Fibroblast of skin of left quadriceps (primary cell): ENCODE measurements at regions not wholly inside any gene's neighbourhood (a gene's known extent, or its start where the extent isn't known, plus 50 kb on each side); places are given as distances from the start of the nearest gene placed in this dataset.
"Not testable (repeated sequence)": the region's sequence is repeated elsewhere in the genome, so short reads cannot be mapped to it uniquely, and the experiment has no call there.

Experiments used
- DNase-seq, 2 experiments: peaks; one replicate each; pipeline ENCODE4 v3.0.0-alpha.2; 2013; ENCODE audit warnings: low read depth in 2 of 2

DNA sequence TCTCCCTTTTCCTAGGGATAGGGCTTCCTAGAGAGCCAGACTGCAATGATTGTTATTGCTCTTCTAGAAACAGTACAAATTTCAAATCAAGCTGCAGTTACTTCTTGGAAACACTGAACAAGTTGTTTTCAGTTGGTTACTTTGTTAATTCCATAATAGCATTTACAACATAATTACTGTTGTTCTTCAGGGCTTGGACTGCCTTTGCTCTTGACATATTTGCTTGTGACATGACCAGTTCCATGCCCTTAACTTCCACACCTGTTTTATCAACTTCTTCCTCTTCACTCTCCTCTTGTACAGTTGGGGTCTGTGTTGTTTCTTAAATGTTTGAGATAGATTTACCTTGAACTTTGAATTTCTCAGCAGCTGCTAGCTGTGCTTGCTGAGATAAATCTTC is 104.4 kb downstream of the SEC23IP start:
- DNase-seq, result no peak

DNA sequence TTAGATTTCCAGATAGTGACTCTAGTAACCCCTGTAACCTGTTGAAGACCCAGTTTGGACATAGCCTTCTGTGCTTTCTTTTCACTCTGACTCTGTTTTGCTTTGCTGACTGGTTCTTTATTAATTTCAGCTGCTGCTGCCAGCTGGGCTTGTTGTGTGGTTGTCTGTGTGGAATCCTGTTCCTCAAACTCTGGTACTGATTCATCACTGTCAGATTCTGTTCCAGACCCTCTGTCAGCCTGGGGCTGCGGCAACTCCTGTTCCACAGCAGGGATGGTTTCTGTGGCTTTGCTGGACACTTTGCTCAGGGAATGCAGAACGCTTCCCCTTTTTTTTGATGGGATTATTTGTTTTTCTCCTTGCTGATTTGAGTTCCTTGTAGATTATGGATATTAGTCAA is 104.9 kb downstream of the SEC23IP start:
- no peak for DNase-seq

DNA sequence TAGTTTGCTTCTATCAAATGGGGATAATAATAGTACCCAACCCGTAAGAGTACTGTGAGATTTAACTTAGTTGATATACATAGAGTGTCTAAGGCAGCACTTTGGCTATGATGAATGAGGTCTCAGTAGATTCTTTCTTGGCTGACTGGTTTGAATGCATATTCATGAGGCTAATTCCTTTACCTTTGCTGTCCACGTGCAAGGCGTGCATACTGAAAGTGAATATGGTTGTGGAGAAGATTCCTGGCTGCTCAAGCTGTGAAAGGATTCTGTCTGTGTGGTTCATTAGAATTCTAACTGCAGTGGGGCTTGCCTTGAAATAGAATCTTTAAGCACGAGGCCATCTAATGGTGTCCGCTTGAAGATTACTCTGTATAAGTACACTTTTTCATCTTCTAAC is 110.3 kb downstream of the SEC23IP start:
- no peak for DNase-seq

DNA sequence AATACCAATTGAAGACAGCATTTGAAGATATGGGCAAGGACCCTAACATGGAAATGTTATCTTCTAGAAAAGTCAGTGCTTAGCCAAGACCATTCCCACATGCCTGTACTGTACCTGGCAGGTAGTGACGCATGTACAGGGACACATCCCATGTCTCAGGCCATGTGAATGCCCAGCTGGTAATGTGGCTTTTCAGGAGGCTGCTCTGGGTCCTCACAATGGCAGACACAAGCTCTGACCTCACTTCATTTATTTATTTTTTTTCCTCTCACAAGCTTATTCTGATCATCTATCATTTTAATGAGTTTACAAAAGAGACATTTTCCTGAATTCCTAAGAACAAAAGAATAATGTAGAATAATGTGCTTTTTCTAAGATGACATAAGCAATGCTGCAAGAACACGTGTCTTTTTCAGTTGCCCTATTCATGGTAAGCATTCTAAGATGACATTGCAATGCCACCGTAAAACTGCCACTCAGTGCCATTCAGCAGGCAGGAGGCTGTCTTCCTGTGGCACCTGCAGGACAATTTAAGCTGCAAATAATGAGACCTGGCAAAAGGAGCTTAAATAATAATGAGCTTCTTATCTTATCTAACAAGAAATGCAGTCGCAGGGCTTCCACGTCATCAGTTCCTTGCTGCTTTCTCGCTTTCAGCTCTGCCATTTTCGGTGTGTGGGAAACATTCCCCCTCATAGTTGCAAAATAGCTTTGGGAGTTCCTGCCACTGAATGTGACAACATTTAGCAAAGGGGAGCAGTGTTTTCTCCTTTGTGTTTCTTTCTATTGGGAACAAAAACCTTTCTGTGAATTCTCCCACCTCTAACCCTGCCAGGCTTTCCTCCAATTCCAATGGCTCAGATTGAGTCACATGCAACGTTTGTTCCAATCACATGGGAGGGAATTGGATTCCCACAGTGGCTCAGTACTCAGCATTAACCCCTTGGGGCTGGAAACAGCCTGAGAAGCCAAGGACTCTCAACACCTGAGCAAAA is 113.0 kb downstream of the SEC23IP start:
- DNase-seq, result no peak

DNA sequence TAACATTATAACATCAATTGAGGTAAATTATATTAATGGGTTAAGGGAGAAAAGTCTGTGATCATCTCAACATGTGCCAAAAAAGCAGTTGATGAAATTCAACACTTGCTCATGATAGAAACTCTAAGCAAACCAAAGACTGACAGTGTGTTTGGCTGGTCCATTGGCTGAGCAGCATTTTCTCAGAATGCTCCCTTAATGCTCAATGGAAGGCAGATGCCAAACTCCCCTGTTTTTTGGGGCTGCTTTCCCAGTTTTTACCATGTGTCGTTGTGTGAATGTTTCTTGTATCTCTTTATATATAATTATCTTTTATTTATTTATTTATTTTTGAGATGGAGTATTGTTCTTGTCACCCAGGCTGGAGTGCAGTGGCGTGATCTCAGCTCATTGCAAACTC is 114.7 kb downstream of the SEC23IP start:
- no peak for DNase-seq

DNA sequence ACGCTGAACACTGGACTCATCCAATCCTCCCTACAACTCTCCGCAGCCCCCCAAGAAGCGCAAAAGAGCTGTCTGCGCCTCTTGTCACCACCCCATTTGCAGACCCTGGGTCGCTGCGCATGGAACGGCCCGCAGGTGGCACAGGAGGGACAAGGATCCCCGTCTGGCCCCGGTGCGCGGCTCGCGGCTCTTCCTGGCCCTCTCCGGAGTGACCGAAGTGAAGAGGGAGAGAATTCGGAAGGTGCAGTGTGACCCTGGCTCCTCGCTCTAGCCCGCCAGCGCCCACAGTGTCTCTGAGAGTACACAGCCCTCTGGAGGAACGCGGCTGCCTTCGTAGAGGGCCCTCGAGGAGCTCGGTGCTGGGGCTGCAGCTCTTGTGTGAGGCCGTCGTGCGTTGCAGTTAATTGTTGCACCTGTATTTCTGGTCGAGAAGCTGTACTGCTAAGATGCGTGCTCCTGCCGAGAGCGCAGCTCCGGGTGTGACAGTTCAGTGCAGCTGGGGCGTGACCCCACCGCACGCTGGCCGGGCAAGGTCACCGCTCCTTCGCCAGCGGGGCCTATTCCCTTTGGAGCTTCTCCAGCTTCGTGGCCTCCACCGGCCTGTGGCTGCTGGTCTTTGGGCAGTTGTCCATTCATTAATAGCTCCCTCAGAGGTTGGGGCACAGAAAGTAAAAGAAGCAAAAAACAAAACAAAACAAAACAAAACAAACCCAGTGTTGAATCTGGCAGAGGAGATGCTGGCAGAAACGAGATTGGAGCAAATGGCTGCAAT is 119.0 kb downstream of the SEC23IP start:
- no peak for DNase-seq

DNA sequence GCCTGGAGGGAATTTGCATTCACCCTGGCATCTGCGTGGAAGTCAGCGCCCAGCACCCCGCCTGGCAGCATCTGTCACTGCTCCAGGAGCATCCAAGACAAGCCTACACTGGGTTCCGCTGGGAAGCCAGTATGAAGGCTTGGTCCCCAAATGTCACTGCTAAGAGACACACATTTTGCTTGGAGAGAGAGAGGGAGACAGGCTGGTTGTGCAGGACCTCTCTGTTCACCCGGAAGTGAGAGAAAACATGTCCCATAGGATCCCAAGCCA is 119.5 kb downstream of the SEC23IP start:
- DNase-seq, result no peak

DNA sequence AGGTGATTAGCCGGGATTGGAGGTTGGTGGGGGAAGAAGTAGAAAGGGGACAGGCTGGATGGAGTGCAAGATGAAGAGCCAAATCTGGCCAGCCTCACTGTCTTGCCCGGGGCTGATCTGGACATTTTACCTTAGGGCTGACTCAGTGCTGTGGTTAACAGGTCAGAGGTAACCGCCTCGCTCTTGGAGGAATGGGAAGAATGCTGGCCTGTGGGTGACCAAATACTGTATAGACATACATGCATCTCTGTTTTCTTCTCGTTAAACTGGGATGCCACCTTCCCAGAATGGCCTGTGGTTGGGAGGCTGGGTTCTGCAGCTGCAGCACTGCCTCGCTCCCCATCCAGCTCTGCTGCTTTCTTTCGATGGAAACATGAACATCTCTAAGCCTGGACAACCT is 120.0 kb downstream of the SEC23IP start:
- no peak for DNase-seq

DNA sequence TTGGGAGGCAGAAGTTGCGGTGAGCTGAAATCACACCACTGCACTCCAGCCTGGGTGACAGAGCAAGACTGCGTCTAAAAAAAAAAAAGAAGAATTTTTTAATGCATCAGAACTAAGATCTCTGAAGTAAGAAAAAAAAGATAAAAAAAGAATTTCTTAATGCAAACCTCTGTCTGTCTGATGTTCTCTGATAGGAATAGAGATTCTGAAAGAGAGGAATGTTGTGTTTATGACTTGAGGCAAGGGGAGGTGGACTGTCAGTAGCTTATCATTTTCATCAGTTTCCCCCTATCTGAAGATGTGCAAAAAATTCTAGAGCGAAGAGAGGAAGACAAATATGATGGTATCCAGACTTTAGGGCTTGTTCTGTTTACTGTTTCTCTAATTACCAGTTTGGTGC is 121.5 kb downstream of the SEC23IP start:
- no peak for DNase-seq

DNA sequence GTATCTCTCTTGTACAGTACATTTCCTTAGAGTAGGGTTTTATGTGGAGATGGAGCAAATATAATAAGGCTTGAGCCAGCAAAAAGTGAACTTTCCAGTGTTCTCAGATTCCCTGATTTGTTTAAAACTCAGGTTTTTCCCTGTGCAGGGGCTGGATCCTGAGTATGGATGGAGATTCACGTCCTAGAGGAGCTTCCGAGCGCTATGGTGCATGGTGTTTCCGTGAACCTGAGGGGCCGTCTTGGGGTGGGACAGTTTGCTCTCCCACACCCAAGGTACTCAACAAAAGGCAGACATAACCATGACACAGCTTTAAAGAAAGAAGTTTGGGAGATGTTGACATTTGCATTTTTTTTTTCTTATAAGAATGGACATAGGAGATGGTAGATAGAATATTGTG is 122.5 kb downstream of the SEC23IP start:
- DNase-seq, result no peak

DNA sequence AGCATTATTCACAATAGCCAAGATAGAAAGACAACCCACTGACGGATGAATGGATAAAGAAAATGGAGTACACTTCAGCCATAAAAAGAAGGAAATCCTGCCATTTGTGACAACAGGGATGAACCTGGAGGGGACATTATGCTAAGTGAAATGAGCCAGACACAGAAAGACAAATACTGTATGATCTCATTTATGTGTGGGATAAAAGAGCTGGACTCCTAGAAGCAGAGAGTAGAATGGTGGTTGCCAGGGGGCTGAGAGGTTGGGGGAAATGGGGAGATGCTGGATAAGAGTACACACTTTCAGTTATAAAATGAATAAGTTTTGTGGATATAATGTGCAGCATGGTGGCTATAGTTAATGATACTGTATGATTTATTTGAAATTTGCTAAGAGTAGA is 124.4 kb downstream of the SEC23IP start:
- DNase-seq, result no peak

DNA sequence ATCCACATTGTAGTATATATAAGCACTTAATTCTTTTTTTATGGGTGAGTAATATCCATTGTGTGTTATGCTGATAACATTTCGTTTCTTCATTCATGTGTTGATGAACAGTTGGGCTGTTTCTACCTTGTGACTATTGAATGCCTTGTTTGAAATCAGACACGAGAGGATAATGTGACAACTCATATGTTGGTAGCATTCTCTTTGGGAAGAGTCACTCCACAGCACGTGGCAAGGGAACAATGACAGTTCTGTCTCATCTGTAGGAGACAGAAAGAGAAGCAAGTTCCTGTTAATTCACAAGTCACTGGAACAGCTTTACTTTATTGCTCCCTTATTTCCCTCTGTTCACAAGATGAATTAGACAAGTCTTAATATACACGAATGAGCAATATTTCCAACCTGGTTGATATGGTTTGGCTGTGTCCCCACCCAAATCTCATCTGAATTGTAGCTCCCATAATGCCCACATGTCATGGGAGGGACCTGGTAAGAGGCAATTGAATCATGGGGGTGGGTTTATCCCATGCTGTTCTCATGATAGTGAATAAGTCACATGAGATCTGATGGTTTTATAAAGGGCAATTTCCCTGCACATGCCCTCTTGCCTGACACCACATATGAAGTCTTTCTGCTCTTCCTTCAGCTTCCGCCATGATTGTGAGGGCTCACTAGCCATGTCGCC is 125.3 kb downstream of the SEC23IP start:
- DNase-seq, result no peak

DNA sequence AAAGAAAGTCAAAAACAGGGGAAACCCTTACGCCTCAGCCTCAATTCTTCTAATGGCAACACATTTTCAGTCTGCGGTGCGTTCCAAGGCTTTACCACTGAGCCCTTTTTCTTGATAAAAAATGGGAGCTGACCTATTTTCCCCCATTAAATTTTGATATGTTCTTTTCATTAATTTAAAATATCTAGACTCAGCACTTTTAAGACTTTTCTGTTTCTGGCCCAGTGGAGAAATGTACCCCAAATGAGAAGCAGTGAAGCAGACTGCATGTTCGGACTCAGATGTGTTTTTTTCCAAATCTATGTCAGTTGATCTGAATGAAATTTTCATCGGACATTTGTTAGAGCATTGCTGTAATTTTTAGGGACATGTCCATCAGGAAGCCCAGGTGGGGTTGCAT is 126.2 kb downstream of the SEC23IP start:
- DNase-seq, result no peak

DNA sequence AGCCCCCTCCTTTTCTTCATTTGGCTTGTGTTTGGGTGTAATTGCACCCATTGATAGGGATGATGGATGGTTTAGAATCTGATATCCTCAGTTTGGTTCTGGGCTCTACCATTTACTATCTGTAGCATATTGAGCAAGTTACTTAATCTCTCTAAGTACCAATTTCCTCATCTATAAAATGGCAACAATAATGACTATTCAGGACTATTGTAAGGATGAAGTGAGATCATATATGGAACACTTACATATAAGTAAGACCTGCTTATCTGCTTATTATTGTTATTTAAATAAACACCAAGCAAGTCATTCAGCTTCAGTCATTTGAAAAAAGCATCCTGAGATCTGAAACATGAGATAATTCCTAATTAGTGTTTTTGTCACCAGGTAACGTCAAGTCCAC is 127.0 kb downstream of the SEC23IP start:
- no peak for DNase-seq

DNA sequence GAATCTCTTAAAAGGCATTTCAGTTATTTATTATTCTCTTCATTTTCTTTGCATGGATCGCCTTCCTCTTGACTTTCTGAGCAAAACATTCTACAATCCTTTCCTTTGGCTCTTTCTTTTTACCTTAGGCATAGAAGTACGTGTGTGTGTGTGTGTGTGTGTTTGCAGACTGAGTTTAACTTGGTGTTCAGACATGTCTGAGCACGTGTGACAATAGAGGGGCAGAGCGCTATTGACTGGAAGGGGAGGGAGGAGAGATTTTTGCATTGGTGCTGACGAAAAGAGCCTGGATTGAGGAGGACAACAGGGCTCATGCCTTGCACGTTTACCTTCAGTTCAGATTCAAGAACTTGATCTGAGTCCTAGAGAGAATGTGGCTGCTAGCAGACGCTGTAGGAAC is 129.8 kb downstream of the SEC23IP start:
- DNase-seq, result no peak

DNA sequence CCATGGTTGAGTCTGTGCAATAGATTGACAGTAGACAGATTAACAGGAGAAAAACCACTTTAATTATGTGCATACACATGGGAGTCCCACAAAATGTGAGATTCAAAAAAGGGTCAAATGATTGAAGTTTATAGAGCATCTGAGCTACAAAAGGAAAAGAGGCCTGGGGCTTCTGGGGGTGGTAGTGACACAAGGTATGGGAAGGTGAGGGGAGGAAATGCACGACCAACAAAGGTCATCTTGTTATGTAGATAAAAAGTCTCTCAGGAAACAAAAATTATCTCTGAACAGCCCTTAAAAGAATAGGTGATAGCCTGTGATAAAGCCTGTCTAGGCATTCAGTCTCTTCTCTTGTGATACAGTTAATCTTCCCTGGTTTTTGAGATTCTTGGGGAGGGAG is 141.7 kb downstream of the SEC23IP start:
- no peak for DNase-seq

DNA sequence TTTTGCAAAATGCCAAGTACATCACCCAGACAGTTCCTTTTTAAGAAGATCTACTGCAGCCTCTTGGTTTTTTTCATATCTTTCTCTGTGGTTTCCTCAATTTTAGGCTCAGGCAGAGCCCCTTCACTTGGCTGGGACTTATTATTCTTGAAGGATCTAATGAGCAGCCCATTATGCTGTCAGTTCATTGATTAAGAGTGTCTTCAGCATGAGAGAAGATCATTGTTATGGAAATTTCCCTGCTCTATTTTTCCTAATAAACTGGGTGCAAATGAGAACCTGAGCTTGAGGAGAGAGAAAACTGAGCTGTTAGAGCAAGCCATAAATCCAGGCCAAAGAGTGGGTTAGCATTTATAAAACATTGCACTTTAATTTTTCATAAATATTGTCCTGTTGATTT is 146.5 kb downstream of the SEC23IP start:
- no peak for DNase-seq

DNA sequence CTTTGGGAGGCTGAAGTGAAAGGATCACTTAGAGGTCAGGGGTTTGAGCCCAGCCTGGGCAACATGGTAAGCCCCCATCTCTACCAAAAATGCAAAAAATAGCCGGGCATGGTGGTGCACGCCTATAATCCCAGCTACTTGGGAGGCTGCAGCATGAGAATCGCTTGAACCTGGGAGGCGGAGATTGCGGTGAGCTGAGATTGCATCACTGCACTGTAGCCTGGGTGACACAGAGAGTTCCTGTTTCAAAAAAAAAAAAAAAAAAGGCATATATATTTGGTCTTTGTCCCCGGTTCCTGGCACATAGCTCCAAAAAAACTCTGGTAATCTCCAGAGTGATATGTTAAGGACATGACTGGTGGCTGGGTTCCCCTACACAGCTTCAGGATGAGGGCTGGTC is 147.3 kb downstream of the SEC23IP start:
- DNase-seq, result no peak

DNA sequence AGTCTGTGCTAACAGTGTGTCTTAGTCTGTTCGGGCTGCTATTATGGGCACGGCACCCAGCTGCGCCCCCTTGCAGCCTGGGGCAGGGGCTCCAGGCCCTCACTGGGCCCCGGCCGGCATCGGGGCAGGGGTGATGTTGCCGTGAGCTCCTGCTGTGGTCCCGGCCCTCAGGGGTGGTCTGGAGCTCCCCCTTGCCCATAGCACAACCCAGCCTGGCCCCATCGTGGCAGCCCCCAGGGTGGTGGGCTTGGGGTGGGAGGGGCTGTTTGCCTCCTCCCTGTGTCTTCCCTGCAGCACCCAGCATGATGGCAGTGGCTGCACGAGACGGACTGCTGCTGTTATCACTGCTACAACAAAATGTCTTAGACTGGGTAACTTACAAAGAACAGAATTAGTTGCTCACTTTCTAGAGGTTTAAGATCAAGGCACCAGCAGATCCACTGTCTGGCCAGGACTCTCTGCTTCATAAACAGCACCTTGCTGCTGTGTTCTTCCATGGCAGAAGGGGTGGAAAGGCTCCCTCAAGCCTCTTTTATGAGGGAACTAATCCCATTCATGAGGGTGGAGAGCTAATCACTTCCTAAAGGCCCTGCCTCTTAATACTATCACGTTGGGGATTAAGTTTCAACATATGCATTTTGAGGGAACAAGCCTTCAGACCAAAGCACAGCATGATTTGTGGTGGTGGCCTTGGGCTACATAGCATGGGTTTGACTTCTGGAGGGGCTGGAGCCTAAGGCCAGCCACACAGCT is 149.5 kb downstream of the SEC23IP start:
- no peak for DNase-seq

DNA sequence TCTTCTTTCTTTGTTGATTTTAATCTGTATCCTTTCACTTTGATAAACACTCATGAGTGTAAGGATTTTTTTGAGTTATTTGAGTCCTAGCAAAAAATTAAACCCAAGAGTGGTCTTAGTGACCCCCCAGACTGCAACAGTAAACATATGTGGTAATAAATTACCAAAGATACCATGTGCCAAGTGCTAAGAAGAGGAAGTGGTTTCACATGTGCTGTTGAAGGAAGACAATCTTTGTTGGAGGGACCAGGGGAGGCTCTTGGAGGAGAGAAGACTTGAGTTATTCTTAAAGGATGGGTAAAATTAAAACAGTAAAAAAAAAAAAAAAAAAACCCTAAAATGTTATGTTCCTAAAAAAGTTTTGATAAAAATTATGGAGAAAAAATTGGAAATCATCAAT is 150.2 kb downstream of the SEC23IP start:
- DNase-seq, result no peak

DNA sequence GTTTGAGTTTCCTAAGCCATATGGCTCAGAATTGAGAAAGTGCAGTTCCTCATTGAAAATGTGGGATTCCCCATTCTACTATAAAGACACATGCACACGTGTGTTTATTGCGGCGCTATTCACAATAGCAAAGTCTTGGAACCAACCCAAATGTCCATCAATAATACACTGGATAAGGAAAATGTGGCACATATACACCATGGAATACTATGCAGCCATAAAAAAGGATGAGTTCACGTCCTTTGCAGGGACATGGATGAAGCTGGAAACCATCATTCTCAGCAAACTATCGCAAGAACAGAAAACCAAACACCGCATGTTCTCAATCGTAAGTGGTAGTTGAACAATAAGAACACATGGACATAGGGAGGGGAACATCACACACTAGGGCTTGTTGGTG is 154.8 kb downstream of the SEC23IP start:
- not testable (repeated sequence) for DNase-seq

DNA sequence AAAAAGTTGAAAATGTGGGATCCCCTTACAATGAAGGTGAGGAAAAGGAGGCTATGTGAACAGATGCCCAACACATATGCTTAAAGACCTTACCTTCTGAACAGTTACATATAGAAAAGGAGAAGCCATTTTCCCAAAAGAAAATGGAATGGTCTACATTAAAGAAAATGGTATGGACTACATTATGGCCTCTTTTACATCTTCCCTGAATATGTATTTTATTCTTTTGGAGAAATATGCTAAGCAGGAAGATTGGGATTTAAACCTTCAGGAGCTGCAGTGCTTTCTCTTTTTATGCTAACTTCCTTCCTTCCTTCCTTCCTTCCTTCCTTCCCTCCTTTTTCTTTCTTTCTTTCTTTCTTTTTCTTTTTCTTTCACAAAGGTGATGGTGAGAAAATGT is 155.4 kb downstream of the SEC23IP start:
- no peak for DNase-seq
